T-helper 2 cell treated with Interferon-gamma antibody and Interleukin-4, amounts not matched to agents 5 μg/mL and 100 μg/mL, for 36 hours (primary cell): ENCODE measurements at regions not wholly inside any gene's neighbourhood (a gene's known extent, or its start where the extent isn't known, plus 50 kb on each side); places are given as distances from the start of the nearest gene placed in this dataset.

Experiments used
- DNase-seq: peaks from one replicate; pipeline ENCODE4 v3.0.0; 2021; ENCODE audit warnings: low spot score
- H3K27ac Mint-ChIP-seq: one replicate; pipeline ENCODE4 v1.8.0; 2021; ENCODE audit warnings: mild to moderate bottlenecking, mixed read lengths
- H3K27me3 Mint-ChIP-seq: one replicate; pipeline ENCODE4 v1.8.0; 2021; ENCODE audit warnings: low read depth, mixed read lengths
- H3K36me3 Mint-ChIP-seq: one replicate; pipeline ENCODE4 v1.8.0; 2021; ENCODE audit warnings: low read depth, mixed read lengths
- H3K4me1 Mint-ChIP-seq: one replicate; pipeline ENCODE4 v1.8.0; 2021; ENCODE audit warnings: low read depth, mixed read lengths
- H3K4me3 Mint-ChIP-seq: one replicate; pipeline ENCODE4 v1.8.0; 2022; ENCODE audit warnings: mild to moderate bottlenecking, moderate library complexity, mixed read lengths
- H3K9me3 Mint-ChIP-seq: one replicate; pipeline ENCODE4 v1.8.0; 2021; ENCODE audit warnings: mixed read lengths

GRCh38 chr14:96931751-96932150, 134.6 kb downstream of the VRK1 start:
- H3K4me3 Mint-ChIP-seq = no peak overlapping the region
- H3K27me3 Mint-ChIP-seq = no peaks in the 10 kb centered on the region
- no peak for DNase-seq
- no peak overlapping the region for H3K27ac Mint-ChIP-seq
- H3K9me3 Mint-ChIP-seq = no peaks in the 10 kb centered on the region
- H3K4me1 Mint-ChIP-seq = no peaks in the 10 kb centered on the region
- H3K36me3 Mint-ChIP-seq = no peaks in the 10 kb centered on the region

GRCh38 chr14:96934638-96935330, 137.6 kb downstream of the VRK1 start:
- H3K4me3 Mint-ChIP-seq = no peak overlapping the region
- DNase-seq = no peak
- no peaks in the 10 kb centered on the region for H3K27me3 Mint-ChIP-seq
- H3K9me3 Mint-ChIP-seq = no peaks in the 10 kb centered on the region
- H3K36me3 Mint-ChIP-seq = no peaks in the 10 kb centered on the region
- H3K27ac Mint-ChIP-seq = no peak overlapping the region
- H3K4me1 Mint-ChIP-seq = no peaks in the 10 kb centered on the region

- DNase-seq = no peak
- Mint-ChIP-seq H3K9me3 (no peaks in the 10 kb centered on the region), H3K4me1 (no peaks in the 10 kb centered on the region), H3K27me3 (no peaks in the 10 kb centered on the region), H3K4me3 (no peak overlapping the region), H3K36me3 (no peaks in the 10 kb centered on the region), H3K27ac (no peak overlapping the region)
Observed at GRCh38 chr14:96938946-96939345, 141.8 kb downstream of the VRK1 start.

- DNase-seq = no peak
- H3K36me3 Mint-ChIP-seq = no peaks in the 10 kb centered on the region
- no peak overlapping the region for H3K4me3 Mint-ChIP-seq
- no peaks in the 10 kb centered on the region for H3K27me3 Mint-ChIP-seq
- H3K27ac Mint-ChIP-seq = no peak overlapping the region
- H3K4me1 Mint-ChIP-seq = no peaks in the 10 kb centered on the region
- H3K9me3 Mint-ChIP-seq = no peaks in the 10 kb centered on the region
Observed at GRCh38 chr14:96940009-96940408, 142.8 kb downstream of the VRK1 start.

GRCh38 chr14:96944297-96944696, 147.1 kb downstream of the VRK1 start:
- Mint-ChIP-seq H3K4me3 (no peak overlapping the region), H3K27ac (no peak overlapping the region), H3K27me3 (no peaks in the 10 kb centered on the region), H3K4me1 (peaks cover 8% of the 10 kb centered on the region), H3K9me3 (no peaks in the 10 kb centered on the region), H3K36me3 (no peaks in the 10 kb centered on the region)
- no peak for DNase-seq

GRCh38 chr14:96945721-96946120, 148.5 kb downstream of the VRK1 start:
- Mint-ChIP-seq H3K4me3 (no peak overlapping the region), H3K27ac (no peak overlapping the region), H3K9me3 (no peaks in the 10 kb centered on the region), H3K36me3 (no peaks in the 10 kb centered on the region), H3K27me3 (no peaks in the 10 kb centered on the region), H3K4me1 (peaks cover 8% of the 10 kb centered on the region)
- DNase-seq = no peak

- no peaks in the 10 kb centered on the region for H3K36me3 Mint-ChIP-seq
- no peak overlapping the region for H3K27ac Mint-ChIP-seq
- H3K9me3 Mint-ChIP-seq = no peaks in the 10 kb centered on the region
- no peak overlapping the region for H3K4me3 Mint-ChIP-seq
- no peak for DNase-seq
- H3K4me1 Mint-ChIP-seq = peaks cover 8% of the 10 kb centered on the region
- H3K27me3 Mint-ChIP-seq = no peaks in the 10 kb centered on the region
Observed at GRCh38 chr14:96949594-96949993, 152.4 kb downstream of the VRK1 start.

GRCh38 chr14:96951511-96951910, 154.3 kb downstream of the VRK1 start:
- no peaks in the 10 kb centered on the region for H3K36me3 Mint-ChIP-seq
- H3K27me3 Mint-ChIP-seq = no peaks in the 10 kb centered on the region
- no peaks in the 10 kb centered on the region for H3K4me1 Mint-ChIP-seq
- H3K4me3 Mint-ChIP-seq = no peak overlapping the region
- no peak overlapping the region for H3K27ac Mint-ChIP-seq
- DNase-seq = no peak
- no peaks in the 10 kb centered on the region for H3K9me3 Mint-ChIP-seq

GRCh38 chr14:96953087-96953874, 156.1 kb downstream of the VRK1 start:
- Mint-ChIP-seq H3K27ac (no peak overlapping the region), H3K9me3 (no peaks in the 10 kb centered on the region), H3K36me3 (no peaks in the 10 kb centered on the region), H3K4me1 (no peaks in the 10 kb centered on the region), H3K4me3 (no peak overlapping the region), H3K27me3 (no peaks in the 10 kb centered on the region)
- no peak for DNase-seq

GRCh38 chr14:96953875-96954185, 156.6 kb downstream of the VRK1 start:
- H3K4me3 Mint-ChIP-seq = no peak overlapping the region
- H3K9me3 Mint-ChIP-seq = no peaks in the 10 kb centered on the region
- no peaks in the 10 kb centered on the region for H3K4me1 Mint-ChIP-seq
- DNase-seq = no peak
- no peaks in the 10 kb centered on the region for H3K27me3 Mint-ChIP-seq
- no peak overlapping the region for H3K27ac Mint-ChIP-seq
- no peaks in the 10 kb centered on the region for H3K36me3 Mint-ChIP-seq

GRCh38 chr14:96956464-96957239, 159.5 kb downstream of the VRK1 start:
- DNase-seq = no peak
- H3K36me3 Mint-ChIP-seq = peaks cover 12% of the 10 kb centered on the region
- H3K4me1 Mint-ChIP-seq = no peaks in the 10 kb centered on the region
- H3K4me3 Mint-ChIP-seq = no peak overlapping the region
- no peaks in the 10 kb centered on the region for H3K27me3 Mint-ChIP-seq
- H3K27ac Mint-ChIP-seq = no peak overlapping the region
- H3K9me3 Mint-ChIP-seq = peaks cover 15% of the 10 kb centered on the region

GRCh38 chr14:96958057-96958456, 160.9 kb downstream of the VRK1 start:
- H3K4me1 Mint-ChIP-seq = peaks cover 8% of the 10 kb centered on the region
- H3K27me3 Mint-ChIP-seq = no peaks in the 10 kb centered on the region
- H3K9me3 Mint-ChIP-seq = peaks cover 29% of the 10 kb centered on the region
- peaks cover 21% of the 10 kb centered on the region for H3K36me3 Mint-ChIP-seq
- H3K4me3 Mint-ChIP-seq = no peak overlapping the region
- H3K27ac Mint-ChIP-seq = no peak overlapping the region
- no peak for DNase-seq

GRCh38 chr14:96959992-96960391, 162.8 kb downstream of the VRK1 start:
- Mint-ChIP-seq H3K4me1 (peaks cover 8% of the 10 kb centered on the region), H3K9me3 (peaks cover 34% of the 10 kb centered on the region), H3K4me3 (no peak overlapping the region), H3K27ac (no peak overlapping the region), H3K27me3 (no peaks in the 10 kb centered on the region), H3K36me3 (peaks cover 22% of the 10 kb centered on the region)
- no peak for DNase-seq

GRCh38 chr14:96960598-96961116, 163.5 kb downstream of the VRK1 start:
- H3K9me3 Mint-ChIP-seq = peaks cover 34% of the 10 kb centered on the region
- H3K4me1 Mint-ChIP-seq = peaks cover 8% of the 10 kb centered on the region
- DNase-seq = no peak
- H3K27me3 Mint-ChIP-seq = no peaks in the 10 kb centered on the region
- H3K36me3 Mint-ChIP-seq = peaks cover 22% of the 10 kb centered on the region
- H3K27ac Mint-ChIP-seq = no peak overlapping the region
- H3K4me3 Mint-ChIP-seq = no peak overlapping the region
